Kidney (tissue), 13 donors: ENCODE measurements at regions not wholly inside any gene's neighbourhood (a gene's known extent, or its start where the extent isn't known, plus 50 kb on each side); places are given as distances from the start of the nearest gene placed in this dataset.

Source experiments
- DNase-seq, 5 donors: peaks; one replicate each; pipeline ENCODE4 v3.0.0-alpha.2; 2013 to 2020
- FAIRE-seq: peaks from 2 replicates; lab custom pipeline; 2012; peaks lifted over from hg19 to GRCh38; lab: Jason Lieb, UNC
- H3K27ac ChIP-seq, 2 donors: one replicate each; pipeline ENCODE4 v1.7.0; 2013; ENCODE audit warnings: low read depth in 2 of 2, low read length in 2 of 2, inconsistent platforms in 1 of 2
- H3K27me3 ChIP-seq: one replicate; pipeline ENCODE4 v1.7.1; 2013; ENCODE audit warnings: low read length, inconsistent platforms; ENCODE audit not compliant: control insufficient read depth, insufficient read depth
- H3K36me3 ChIP-seq, 3 donors: one replicate each; pipeline versions ENCODE4 v1.7.0 to v1.7.1; 2013; ENCODE audit warnings: low read length in 3 of 3, control low read depth in 1 of 3, inconsistent platforms in 1 of 3; ENCODE audit not compliant: insufficient read depth in 3 of 3, control insufficient read depth in 2 of 3
- H3K4me1 ChIP-seq, 3 donors: one replicate each; pipeline versions ENCODE4 v1.7.0 to v1.7.1; 2013; ENCODE audit warnings: low read length in 3 of 3, inconsistent platforms in 1 of 3, low read depth in 1 of 3; ENCODE audit not compliant: control insufficient read depth in 2 of 3, insufficient read depth in 2 of 3
- H3K4me3 ChIP-seq, 3 donors: one replicate each; pipeline versions ENCODE4 v1.7.0 to v1.8.1; 2013; ENCODE audit warnings: low read length in 3 of 3, control low read depth in 1 of 3, inconsistent platforms in 1 of 3
- H3K9ac ChIP-seq, 3 donors: one replicate each; pipeline versions ENCODE4 v1.7.0 to v1.7.1; 2013; ENCODE audit warnings: low read length in 3 of 3, control low read depth in 1 of 3, inconsistent platforms in 1 of 3
- H3K9me3 ChIP-seq, 3 donors: one replicate each; pipeline versions ENCODE4 v1.7.0 to v1.7.1; 2013; ENCODE audit warnings: low read length in 3 of 3, control low read depth in 1 of 3, inconsistent platforms in 1 of 3; ENCODE audit not compliant: control insufficient read depth in 2 of 3, insufficient read depth in 1 of 3
- CTCF ChIP-seq: IDR thresholded peaks from 3 replicates; pipeline ENCODE4 v1.5.1; 2012; ENCODE audit warnings: mild to moderate bottlenecking, moderate library complexity, borderline replicate concordance; ENCODE audit not compliant: insufficient read depth; ENCODE audit errors: extremely low read depth
- intact Hi-C: fragments of 100-400 bp; cut with DNase I; formaldehyde crosslinking; loops from one replicate; pipeline ENCODE4 v1.11.1; 2022
- donor health status: control.
- donor health status: control.
- donor health status: control.
- donor health status: control.
- donor health status: control.
- donor health status: DM: yes; HTN: yes; CAD: no.
- donor health status: Normal renal cell carcinoma (clear cell type).

- peak in 2 of 5 donors; percentile 31 to 54 for DNase-seq
- Histone ChIP-seq H3K9ac (no peak overlapping the region), H3K4me1 (no peaks in the 10 kb centered on the region), H3K9me3 (no peaks in the 10 kb centered on the region), H3K27ac (no peak overlapping the region), H3K27me3 (no peaks in the 10 kb centered on the region), H3K4me3 (no peak overlapping the region), H3K36me3 (no peaks in the 10 kb centered on the region)
- intact Hi-C loops, result no loop called here
- TF ChIP-seq CTCF, result no peak
- no peak for FAIRE-seq
These were observed 106.1 kb downstream of the CTTN start for GRCh38 chr11:70504246-70505020.

GRCh38 chr11:70505331-70505731 is 107.0 kb downstream of the CTTN start:
- DNase-seq (peak in 2 of 5 donors; percentile 31 to 54), FAIRE-seq (no peak)
- H3K36me3 ChIP-seq, result no peaks in the 10 kb centered on the region
- H3K9me3 ChIP-seq, result no peaks in the 10 kb centered on the region
- H3K4me3 ChIP-seq, result no peak overlapping the region
- no peak overlapping the region for H3K27ac ChIP-seq
- H3K27me3 ChIP-seq, result no peaks in the 10 kb centered on the region
- no peak for TF ChIP-seq CTCF
- no peak overlapping the region for H3K9ac ChIP-seq
- no peaks in the 10 kb centered on the region for H3K4me1 ChIP-seq
- intact Hi-C loops, result no loop called here

GRCh38 chr11:70505761-70506657 is 107.7 kb downstream of the CTTN start:
- H3K4me1 ChIP-seq, result no peaks in the 10 kb centered on the region
- DNase-seq, result peak in 2 of 5 donors; percentile 23 to 61
- no peaks in the 10 kb centered on the region for H3K36me3 ChIP-seq
- no peak overlapping the region for H3K9ac ChIP-seq
- intact Hi-C loops, result no loop called here
- no peak for FAIRE-seq
- TF ChIP-seq CTCF, result no peak
- no peak overlapping the region for H3K4me3 ChIP-seq
- no peak overlapping the region for H3K27ac ChIP-seq
- H3K9me3 ChIP-seq, result no peaks in the 10 kb centered on the region
- no peaks in the 10 kb centered on the region for H3K27me3 ChIP-seq
